Panc1 (cell line): ENCODE measurements at regions not wholly inside any gene's neighbourhood (a gene's known extent, or its start where the extent isn't known, plus 50 kb on each side); places are given as distances from the start of the nearest gene placed in this dataset.

ENCODE experiments used
- ATAC-seq: fragments of 200-7000 bp; cut with Tn5 transposase; 2 replicates; pipeline ENCODE4 v1.9.1; 2020; ENCODE audit warnings: mild to moderate bottlenecking, moderate library complexity
- BruUV-seq: library from RNA; stranded (reverse); fragments of 400-500 nt; replicated peaks from 2 replicates; lab custom pipeline; 2021; lab: Mats Ljungman, UMichigan
- CTCF ChIA-PET: fragments of 300-600 bp; sonication (Branson Sonifier 250); formaldehyde crosslinking; loops from one replicate; lab custom pipeline; 2022; ENCODE audit warnings: antibody characterized with exemption; lab: Charles Lee
- POLR2A ChIA-PET: fragments of 300-600 bp; sonication (Branson Sonifier 250); formaldehyde crosslinking; loops from one replicate; lab custom pipeline; 2022; ENCODE audit warnings: antibody characterized with exemption; lab: Charles Lee
- DNase-seq: peaks from one replicate; pipeline ENCODE4 v3.0.0-alpha.2; 2010; ENCODE audit warnings: low read depth, low spot score
- H3K27ac ChIP-seq: 2 replicates; pipeline ENCODE4 v1.5.1; 2011; ENCODE audit warnings: mild to moderate bottlenecking, low read length, inconsistent platforms
- H3K27me3 ChIP-seq: fragments of 200-500 bp; sonication (Bioruptor generic); 2 replicates; pipeline ENCODE4 v1.6.0; 2014; ENCODE audit warnings: low read length, inconsistent platforms; ENCODE audit not compliant: control insufficient read depth, insufficient read depth
- H3K36me3 ChIP-seq: fragments of 200-500 bp; sonication (Bioruptor generic); 2 replicates; pipeline ENCODE4 v1.5.1; 2014; ENCODE audit warnings: inconsistent platforms, mild to moderate bottlenecking, low read length, moderate library complexity; ENCODE audit not compliant: control insufficient read depth, insufficient read depth
- H3K4me1 ChIP-seq: 2 replicates; pipeline ENCODE4 v1.5.1; 2011; ENCODE audit warnings: inconsistent platforms, mild to moderate bottlenecking, low read length, moderate library complexity; ENCODE audit not compliant: control insufficient read depth, insufficient read depth
- H3K4me3 ChIP-seq, 2 experiments: 2 replicates each; pipeline ENCODE4 v1.5.1; 2011 to 2012; ENCODE audit warnings: low read depth in 2 of 2, low read length in 2 of 2, mild to moderate bottlenecking in 2 of 2, inconsistent platforms in 1 of 2, moderate library complexity in 1 of 2
- H3K9me3 ChIP-seq: fragments of 200-500 bp; sonication (Bioruptor generic); 2 replicates; pipeline ENCODE4 v1.5.1; 2014; ENCODE audit warnings: low read depth, mild to moderate bottlenecking, inconsistent platforms, low read length, moderate library complexity; ENCODE audit not compliant: control insufficient read depth, insufficient read depth
- CTCF ChIP-seq: fragments of 450-650 bp; IDR thresholded peaks from 2 replicates; pipeline ENCODE4 v1.5.1; 2017; ENCODE audit warnings: mild to moderate bottlenecking
- POLR2AphosphoS5 ChIP-seq: IDR thresholded peaks from 2 replicates; pipeline ENCODE4 v1.6.1; 2012; ENCODE audit warnings: mild to moderate bottlenecking, low read depth, low read length, moderate library complexity
- REST ChIP-seq, 2 experiments: IDR thresholded peaks; 2 replicates each; pipeline ENCODE4 v1.6.1; 2011 to 2012; ENCODE audit warnings: low read depth in 2 of 2, control low read depth in 1 of 2, low read length in 1 of 2, mild to moderate bottlenecking in 1 of 2, moderate library complexity in 1 of 2; ENCODE audit not compliant: insufficient read depth in 1 of 2
- SIN3A ChIP-seq: IDR thresholded peaks from 2 replicates; pipeline ENCODE4 v1.6.1; 2012; ENCODE audit warnings: low read depth, mild to moderate bottlenecking, low read length, moderate library complexity, borderline replicate concordance; ENCODE audit not compliant: insufficient read depth
- TCF7L2 ChIP-seq: IDR thresholded peaks from 2 replicates; pipeline ENCODE4 v1.6.1; 2011; ENCODE audit warnings: mild to moderate bottlenecking, low read depth, low read length, inconsistent platforms
- in situ Hi-C: cut with HindIII; loops from 2 replicates; pipeline ENCODE4 v1.10.0; 2016; ENCODE audit warnings: low sequenced_read_pairs, low pct_unique_long_range_greater_than_20kb
- intact Hi-C: fragments of 100-400 bp; cut with micrococcal nuclease; formaldehyde crosslinking; loops from one replicate; pipeline ENCODE4 v1.10.0; 2022; ENCODE audit not compliant: unreplicated experiment

- 0 out of 2 replicates have a peak, but pooled peaks cover 2% of the 10 kb centered on the region for H3K27me3 ChIP-seq
These were observed 60.4 kb upstream of the ARID2 start for GRCh38 chr12:45669093-45669492.

DNA sequence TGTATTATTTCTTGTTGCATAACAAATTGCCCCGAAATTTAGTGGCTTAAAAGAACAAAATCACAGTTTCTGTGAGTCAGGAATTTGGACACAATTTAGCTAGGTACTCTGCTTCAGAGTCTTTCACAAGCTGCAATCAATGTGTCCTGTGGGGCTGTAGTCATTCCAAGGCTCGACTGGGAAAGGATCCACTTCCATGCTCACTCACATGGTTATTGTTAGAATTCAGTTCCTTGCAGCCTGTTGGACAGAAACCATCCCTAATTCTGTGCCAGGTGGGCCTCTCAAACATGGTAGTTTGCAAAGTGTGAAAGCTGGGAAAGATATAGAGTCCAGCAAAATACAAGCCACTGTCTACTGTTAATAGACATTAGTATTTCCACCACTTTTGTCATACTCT, 59.7 kb upstream of the ARID2 start:
- no TSS peak for BruUV-seq
- Histone ChIP-seq H3K36me3 (no peaks in the 10 kb centered on the region), H3K27me3 (no peaks in the 10 kb centered on the region), H3K4me1 (no peaks in the 10 kb centered on the region), H3K9me3 (no peaks in the 10 kb centered on the region), H3K4me3 (no peak overlapping the region), H3K27ac (no peak overlapping the region)
- in situ Hi-C loops, result no loop called here
- intact Hi-C loops, result no loop called here
- ChIA-PET CTCF (no interaction called here), POLR2A (no interaction called here)
- DNase-seq, result no peak
- no peak for ATAC-seq
- no peak for TF ChIP-seq POLR2AphosphoS5
- no peak for TF ChIP-seq TCF7L2
- TF ChIP-seq CTCF, result no peak
- TF ChIP-seq REST (IDR thresholded peaks at IDR 0.05; ENCODE audit: insufficient read depth in 1 of 2, low read depth in 2 of 2, low read length in 1 of 2), result no peak
- TF ChIP-seq SIN3A, result no peak

More at GRCh38 chr12:45669093-45669492, 60.4 kb upstream of the ARID2 start:
- intact Hi-C loops (no loop called here), in situ Hi-C loops (no loop called here)
- TF ChIP-seq POLR2AphosphoS5 (no peak), SIN3A (no peak), TCF7L2 (no peak), CTCF (no peak), REST (IDR thresholded peaks at IDR 0.05; ENCODE audit: insufficient read depth in 1 of 2, low read depth in 2 of 2, low read length in 1 of 2) (no peak)
- ATAC-seq (no peak), DNase-seq (no peak)
- no TSS peak for BruUV-seq
- Histone ChIP-seq H3K27ac (no peak overlapping the region), H3K4me3 (no peak overlapping the region), H3K4me1 (no peaks in the 10 kb centered on the region), H3K9me3 (no peaks in the 10 kb centered on the region), H3K36me3 (no peaks in the 10 kb centered on the region)
- CTCF ChIA-PET, result no interaction called here
- POLR2A ChIA-PET, result no interaction called here
